NT2/D1 (cell line): ENCODE measurements at regions not wholly inside any gene's neighbourhood (a gene's known extent, or its start where the extent isn't known, plus 50 kb on each side); places are given as distances from the start of the nearest gene placed in this dataset.
"Not testable (repeated sequence)": the region's sequence is repeated elsewhere in the genome, so short reads cannot be mapped to it uniquely, and the experiment has no call there.

Experiments used
- SUZ12 ChIP-seq: IDR thresholded peaks from 2 replicates; pipeline ENCODE4 v1.6.1; 2011; ENCODE audit not compliant: insufficient read length, insufficient read depth; ENCODE audit errors: extremely low read depth
- YY1 ChIP-seq: IDR thresholded peaks from 2 replicates; pipeline ENCODE4 v1.6.1; 2011; ENCODE audit not compliant: insufficient read length, insufficient read depth
- ZNF274 ChIP-seq: IDR thresholded peaks from 2 replicates; pipeline ENCODE4 v1.6.1; 2011; ENCODE audit warnings: mild to moderate bottlenecking, low read depth, low read length

DNA sequence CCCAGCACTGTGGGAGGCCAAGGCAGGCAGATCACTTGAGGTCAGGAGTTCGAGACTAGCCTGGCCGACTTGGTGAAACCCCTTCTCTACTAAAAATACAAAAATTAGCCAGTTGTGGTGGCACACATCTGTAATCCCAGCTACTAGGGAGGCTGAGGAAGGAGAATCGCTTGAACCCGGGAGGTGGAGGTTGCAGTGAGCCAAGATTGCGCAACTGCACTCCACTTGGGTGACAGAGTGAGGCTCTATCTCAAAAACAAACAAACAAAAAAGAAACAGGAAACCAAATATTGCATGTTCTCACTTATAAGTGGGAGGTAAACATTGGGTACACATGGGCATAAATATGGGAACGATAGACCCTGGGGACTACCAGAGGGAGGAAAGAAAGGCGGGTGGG lies 94.7 kb upstream of the NEDD4L start:
- not testable (repeated sequence) for TF ChIP-seq YY1, ZNF274, SUZ12
